Endothelial cell (in vitro differentiated cells): ENCODE measurements at regions not wholly inside any gene's neighbourhood (a gene's known extent, or its start where the extent isn't known, plus 50 kb on each side); places are given as distances from the start of the nearest gene placed in this dataset.

Source experiments
- DNase-seq: peaks from one replicate; pipeline ENCODE4 v3.0.0; 2021; ENCODE audit warnings: low spot score
- H3K27ac Mint-ChIP-seq: one replicate; pipeline ENCODE4 v1.8.0; 2021; ENCODE audit warnings: mixed read lengths, inconsistent platforms; ENCODE audit not compliant: unreplicated experiment
- H3K27me3 Mint-ChIP-seq: one replicate; pipeline ENCODE4 v1.8.0; 2021; ENCODE audit warnings: mild to moderate bottlenecking, moderate library complexity, mixed read lengths, inconsistent platforms; ENCODE audit not compliant: unreplicated experiment
- H3K36me3 Mint-ChIP-seq: one replicate; pipeline ENCODE4 v1.8.0; 2021; ENCODE audit warnings: mild to moderate bottlenecking, low read depth, mixed read lengths, inconsistent platforms; ENCODE audit not compliant: unreplicated experiment
- H3K4me1 Mint-ChIP-seq: one replicate; pipeline ENCODE4 v1.8.0; 2021; ENCODE audit warnings: mild to moderate bottlenecking, mixed read lengths, inconsistent platforms; ENCODE audit not compliant: unreplicated experiment
- H3K4me3 Mint-ChIP-seq: one replicate; pipeline ENCODE4 v1.8.0; 2021; ENCODE audit warnings: mild to moderate bottlenecking, mixed read lengths, inconsistent platforms; ENCODE audit not compliant: unreplicated experiment
- H3K9me3 Mint-ChIP-seq: one replicate; pipeline ENCODE4 v1.8.0; 2021; ENCODE audit warnings: mixed read lengths, inconsistent platforms; ENCODE audit not compliant: unreplicated experiment
- TF ChIP-seq, protein P1 (sequence below): fragments of 200-600 bp; sonication (generic); IDR thresholded peaks from one replicate; pipeline ENCODE4 v1.5.0; 2021; ENCODE audit warnings: antibody characterized with exemption; ENCODE audit not compliant: unreplicated experiment

DNA sequence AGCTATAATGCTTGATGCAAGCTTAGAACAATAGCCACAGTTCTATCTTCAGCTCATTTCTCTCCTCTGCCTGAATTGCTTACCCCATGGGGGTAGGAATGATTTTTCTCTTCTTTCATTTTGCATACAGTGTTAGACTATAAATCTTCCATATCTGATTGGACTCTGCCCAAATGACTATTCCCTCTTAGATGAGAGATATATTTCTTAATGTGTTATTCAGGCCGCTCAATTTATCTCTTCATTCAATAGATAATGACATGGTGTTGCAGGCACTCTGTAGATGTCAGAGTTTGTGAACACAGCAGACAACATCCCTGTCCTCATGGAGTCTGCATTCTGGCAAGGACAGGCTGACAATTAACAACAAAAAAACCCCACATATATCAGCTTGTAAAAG, 443.7 kb upstream of the CELF4 start:
- no peak overlapping the region for H3K4me3 Mint-ChIP-seq
- H3K36me3 Mint-ChIP-seq: no peaks in the 10 kb centered on the region
- no peaks in the 10 kb centered on the region for H3K27me3 Mint-ChIP-seq
- peaks cover 15% of the 10 kb centered on the region for H3K4me1 Mint-ChIP-seq
- TF ChIP-seq, protein P1, sequence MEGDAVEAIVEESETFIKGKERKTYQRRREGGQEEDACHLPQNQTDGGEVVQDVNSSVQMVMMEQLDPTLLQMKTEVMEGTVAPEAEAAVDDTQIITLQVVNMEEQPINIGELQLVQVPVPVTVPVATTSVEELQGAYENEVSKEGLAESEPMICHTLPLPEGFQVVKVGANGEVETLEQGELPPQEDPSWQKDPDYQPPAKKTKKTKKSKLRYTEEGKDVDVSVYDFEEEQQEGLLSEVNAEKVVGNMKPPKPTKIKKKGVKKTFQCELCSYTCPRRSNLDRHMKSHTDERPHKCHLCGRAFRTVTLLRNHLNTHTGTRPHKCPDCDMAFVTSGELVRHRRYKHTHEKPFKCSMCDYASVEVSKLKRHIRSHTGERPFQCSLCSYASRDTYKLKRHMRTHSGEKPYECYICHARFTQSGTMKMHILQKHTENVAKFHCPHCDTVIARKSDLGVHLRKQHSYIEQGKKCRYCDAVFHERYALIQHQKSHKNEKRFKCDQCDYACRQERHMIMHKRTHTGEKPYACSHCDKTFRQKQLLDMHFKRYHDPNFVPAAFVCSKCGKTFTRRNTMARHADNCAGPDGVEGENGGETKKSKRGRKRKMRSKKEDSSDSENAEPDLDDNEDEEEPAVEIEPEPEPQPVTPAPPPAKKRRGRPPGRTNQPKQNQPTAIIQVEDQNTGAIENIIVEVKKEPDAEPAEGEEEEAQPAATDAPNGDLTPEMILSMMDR: no peak
- DNase-seq: no peak
- H3K9me3 Mint-ChIP-seq: no peaks in the 10 kb centered on the region
- H3K27ac Mint-ChIP-seq: no peak overlapping the region

GRCh38 chr18:38007676-38008330, 442.2 kb upstream of the CELF4 start:
- Mint-ChIP-seq H3K4me3 (no peak overlapping the region), H3K4me1 (peaks cover 15% of the 10 kb centered on the region), H3K36me3 (no peaks in the 10 kb centered on the region), H3K9me3 (no peaks in the 10 kb centered on the region), H3K27ac (no peak overlapping the region), H3K27me3 (no peaks in the 10 kb centered on the region)
- DNase-seq: no peak
- TF ChIP-seq, protein P1: no peak

GRCh38 chr18:38007026-38007425, 441.4 kb upstream of the CELF4 start:
- Mint-ChIP-seq H3K4me1 (peaks cover 15% of the 10 kb centered on the region), H3K36me3 (no peaks in the 10 kb centered on the region), H3K4me3 (no peak overlapping the region), H3K9me3 (no peaks in the 10 kb centered on the region), H3K27ac (no peak overlapping the region), H3K27me3 (no peaks in the 10 kb centered on the region)
- TF ChIP-seq, protein P1: no peak
- no peak for DNase-seq

DNA sequence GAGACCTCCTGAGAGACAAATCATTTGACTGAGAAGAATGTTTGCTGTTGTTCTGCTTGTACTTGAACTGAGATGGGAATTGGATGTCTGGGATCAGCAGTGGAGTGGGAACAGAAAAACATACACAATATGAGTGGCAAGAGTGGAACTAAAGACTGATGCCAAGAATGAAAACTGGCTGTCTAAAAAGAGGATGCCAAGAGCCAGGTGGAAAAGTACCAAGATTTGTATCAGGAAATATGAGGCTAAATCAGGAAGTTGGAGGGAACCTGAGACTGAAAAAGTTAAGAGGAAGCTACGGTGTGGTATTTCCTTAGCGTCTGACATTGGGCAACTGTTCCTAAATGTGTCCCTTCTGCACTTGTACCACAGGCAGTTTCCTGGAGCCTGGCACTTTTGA, 440.9 kb upstream of the CELF4 start:
- Mint-ChIP-seq H3K27me3 (no peaks in the 10 kb centered on the region), H3K36me3 (no peaks in the 10 kb centered on the region), H3K4me3 (no peak overlapping the region), H3K4me1 (peaks cover 15% of the 10 kb centered on the region), H3K9me3 (no peaks in the 10 kb centered on the region), H3K27ac (peak overlapping the region; percentile 6)
- no peak for DNase-seq
- TF ChIP-seq, protein P1: no peak

DNA sequence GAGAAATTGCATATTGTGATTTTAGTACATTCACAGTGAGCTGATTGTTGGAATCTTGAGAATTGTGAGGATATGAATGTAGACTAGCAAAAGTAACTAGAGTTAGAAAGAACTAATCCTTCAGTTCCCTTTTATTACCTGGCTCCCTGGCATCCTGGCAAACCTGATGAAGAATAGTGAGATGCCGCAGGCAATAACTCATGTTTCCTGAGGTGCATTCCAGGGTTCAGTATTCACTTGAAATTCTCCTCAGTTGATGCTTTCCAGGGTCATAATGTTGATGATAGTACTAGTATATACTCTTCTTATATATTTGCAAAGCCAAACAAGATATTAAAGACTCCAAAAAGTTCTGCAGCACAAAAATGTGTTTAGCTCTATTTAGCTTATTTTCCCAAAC, 432.1 kb upstream of the CELF4 start:
- Mint-ChIP-seq H3K27ac (no peak overlapping the region), H3K36me3 (no peaks in the 10 kb centered on the region), H3K27me3 (no peaks in the 10 kb centered on the region), H3K4me3 (no peak overlapping the region), H3K9me3 (no peaks in the 10 kb centered on the region), H3K4me1 (peaks cover 16% of the 10 kb centered on the region)
- TF ChIP-seq, protein P1: no peak
- no peak for DNase-seq
